PC-3 (cell line): ENCODE measurements at regions not wholly inside any gene's neighbourhood (a gene's known extent, or its start where the extent isn't known, plus 50 kb on each side); places are given as distances from the start of the nearest gene placed in this dataset.
"Not testable (repeated sequence)": the region's sequence is repeated elsewhere in the genome, so short reads cannot be mapped to it uniquely, and the experiment has no call there.

ENCODE experiments used
- ATAC-seq: fragments of 200-7000 bp; cut with Tn5 transposase; 2 replicates; pipeline ENCODE4 v1.9.1; 2020; ENCODE audit warnings: mild to moderate bottlenecking, moderate library complexity
- BruUV-seq: library from RNA; stranded (reverse); fragments of 400-500 nt; replicated peaks from 2 replicates; lab custom pipeline; 2021; lab: Mats Ljungman, UMichigan
- CTCF ChIA-PET: fragments of 300-600 bp; sonication (Branson Sonifier 250); formaldehyde crosslinking; loops from one replicate; lab custom pipeline; 2022; ENCODE audit warnings: antibody characterized with exemption; lab: Charles Lee
- POLR2A ChIA-PET: fragments of 300-600 bp; sonication (Branson Sonifier 250); formaldehyde crosslinking; loops from one replicate; lab custom pipeline; 2022; ENCODE audit warnings: antibody characterized with exemption; ENCODE audit not compliant: unreplicated experiment; lab: Charles Lee
- DNase-seq: peaks from one replicate; pipeline ENCODE4 v3.0.0-alpha.2; 2015
- H2AFZ ChIP-seq: fragments of 300-600 bp; sonication (generic); 2 replicates; pipeline ENCODE4 v1.6.0; 2016; ENCODE audit warnings: antibody characterized with exemption, low read length
- H3F3A ChIP-seq: fragments of 300-600 bp; sonication (generic); one replicate; pipeline ENCODE4 v1.6.0; 2017; ENCODE audit warnings: antibody characterized with exemption, low read length, control low read depth, mild to moderate bottlenecking; ENCODE audit not compliant: unreplicated experiment
- H3K27ac ChIP-seq: fragments of 300-600 bp; sonication (generic); 2 replicates; pipeline ENCODE4 v1.5.1; 2016; ENCODE audit warnings: mild to moderate bottlenecking, low read length
- H3K27me3 ChIP-seq: fragments of 300-600 bp; sonication (generic); 2 replicates; pipeline ENCODE4 v1.6.1; 2016; ENCODE audit warnings: low read length, mixed read lengths
- H3K36me3 ChIP-seq: fragments of 300-600 bp; sonication (generic); 2 replicates; pipeline ENCODE4 v1.6.1; 2016; ENCODE audit warnings: low read depth, mixed run types, low read length, mixed read lengths
- H3K4me1 ChIP-seq: fragments of 300-600 bp; sonication (generic); 2 replicates; pipeline ENCODE4 v1.5.1; 2016; ENCODE audit warnings: low read length; ENCODE audit not compliant: insufficient read depth
- H3K4me2 ChIP-seq: fragments of 300-600 bp; sonication (generic); 2 replicates; pipeline ENCODE4 v1.6.0; 2016; ENCODE audit warnings: low read length
- H3K4me3 ChIP-seq: fragments of 300-600 bp; sonication (generic); 2 replicates; pipeline ENCODE4 v1.5.1; 2016; ENCODE audit warnings: mild to moderate bottlenecking, low read length, mixed read lengths
- H3K79me2 ChIP-seq: fragments of 300-600 bp; sonication (generic); 2 replicates; pipeline ENCODE4 v1.6.1; 2017; ENCODE audit warnings: low read length, mixed read lengths
- H3K9ac ChIP-seq: fragments of 300-600 bp; sonication (generic); 2 replicates; pipeline ENCODE4 v1.6.0; 2016; ENCODE audit warnings: mild to moderate bottlenecking, low read length
- H3K9me2 ChIP-seq: fragments of 300-600 bp; sonication (generic); replicated peaks from 2 replicates; pipeline ENCODE4 v1.6.1; 2016; ENCODE audit warnings: mixed run types, low read length, mixed read lengths
- H3K9me3 ChIP-seq: fragments of 300-600 bp; sonication (generic); 2 replicates; pipeline ENCODE4 v1.6.1; 2016; ENCODE audit warnings: low read length, mixed read lengths
- H4K20me1 ChIP-seq: fragments of 300-600 bp; sonication (generic); 2 replicates; pipeline ENCODE4 v1.6.1; 2016; ENCODE audit warnings: low read length, mixed read lengths
- CTCF ChIP-seq: fragments of 300-600 bp; sonication (generic); conservative IDR thresholded peaks from 2 replicates; pipeline ENCODE4 v1.5.1; 2017; ENCODE audit warnings: antibody characterized with exemption, low read depth, mild to moderate bottlenecking, low read length
- EZH2 ChIP-seq: fragments of 300-600 bp; sonication (generic); IDR thresholded peaks from one replicate; pipeline ENCODE4 v1.6.1; 2017; ENCODE audit warnings: antibody characterized with exemption, mild to moderate bottlenecking, low read length; ENCODE audit not compliant: unreplicated experiment
- EZH2phosphoT487 ChIP-seq: fragments of 300-600 bp; sonication (generic); IDR thresholded peaks from 2 replicates; pipeline ENCODE4 v1.6.1; 2018; ENCODE audit warnings: mild to moderate bottlenecking, antibody characterized with exemption, low read length, borderline replicate concordance
- intact Hi-C: fragments of 100-400 bp; cut with micrococcal nuclease; formaldehyde crosslinking; loops from 2 replicates; pipeline ENCODE4 v1.9.0; 2023

- intact Hi-C loops = no loop called here
- Histone ChIP-seq H3K9ac (no peak overlapping the region), H3K27ac (no peak overlapping the region), H4K20me1 (no peaks in the 10 kb centered on the region), H3K4me3 (no peak overlapping the region), H3F3A (no peaks in the 10 kb centered on the region), H3K27me3 (no peaks in the 10 kb centered on the region), H3K9me2 (peaks cover 5% of the 10 kb centered on the region; the same call in 1 of the 2 replicates), H3K9me3 (peaks cover 4% of the 10 kb centered on the region; the same call in 1 of the 2 replicates), H3K4me2 (no peak overlapping the region), H3K36me3 (no peaks in the 10 kb centered on the region), H2AFZ (no peak overlapping the region), H3K4me1 (peaks cover 8% of the 10 kb centered on the region), H3K79me2 (no peaks in the 10 kb centered on the region)
- CTCF ChIA-PET = interaction anchor here (2.2 kb wide), 1 partner anchor 118 kb away, joined by 7 read pairs; no protein-coding TSS in a partner anchor
- POLR2A ChIA-PET = no interaction called here
- peak; percentile 97 for DNase-seq
- BruUV-seq = no TSS peak
- TF ChIP-seq CTCF = peak; percentile 100
- TF ChIP-seq EZH2phosphoT487 = no peak
- peak; percentile 77 for ATAC-seq
Observed at GRCh38 chr1:172727956-172728603, 69.2 kb downstream of the FASLG start.

- CTCF ChIA-PET, intact Hi-C loops, H3F3A ChIP-seq, H3K36me3 ChIP-seq, H3K9me2 ChIP-seq, H3K9ac ChIP-seq, H3K9me3 ChIP-seq, H3K4me2 ChIP-seq, H3K4me1 ChIP-seq, H3K27ac ChIP-seq, H3K79me2 ChIP-seq, DNase-seq, H4K20me1 ChIP-seq, H3K27me3 ChIP-seq, ATAC-seq, H2AFZ ChIP-seq, POLR2A ChIA-PET, BruUV-seq, H3K4me3 ChIP-seq: not testable (repeated sequence)
Observed at GRCh38 chr1:172728705-172729104, 69.8 kb downstream of the FASLG start.

GRCh38 chr1:172732427-172732826, 73.5 kb downstream of the FASLG start:
- Histone ChIP-seq H3F3A (no peaks in the 10 kb centered on the region), H3K36me3 (no peaks in the 10 kb centered on the region), H3K27ac (no peak overlapping the region), H3K79me2 (no peaks in the 10 kb centered on the region), H3K4me1 (no peaks in the 10 kb centered on the region), H3K4me3 (no peak overlapping the region), H4K20me1 (no peaks in the 10 kb centered on the region), H2AFZ (no peak overlapping the region), H3K9me2 (no peaks in the 10 kb centered on the region), H3K27me3 (no peaks in the 10 kb centered on the region), H3K4me2 (no peak overlapping the region), H3K9ac (no peak overlapping the region), H3K9me3 (peaks cover 4% of the 10 kb centered on the region; the same call in 1 of the 2 replicates)
- TF ChIP-seq EZH2phosphoT487 (no peak), EZH2 (no peak), CTCF (no peak)
- DNase-seq (no peak), ATAC-seq (no peak)
- POLR2A ChIA-PET = no interaction called here
- intact Hi-C loops = no loop called here
- BruUV-seq = no TSS peak
- CTCF ChIA-PET = interaction anchor here (0.6 to 0.8 kb wide), 4 partner anchors 49 to 330 kb away, joined by 3 to 8 read pairs (median 4); no protein-coding TSS in a partner anchor
